Lower leg skin (tissue), 4 donors: ENCODE measurements at regions not wholly inside any gene's neighbourhood (a gene's known extent, or its start where the extent isn't known, plus 50 kb on each side); places are given as distances from the start of the nearest gene placed in this dataset.

Source experiments
- DNase-seq, 2 donors: peaks; one replicate each; pipeline ENCODE4 v3.0.0-alpha.2; 2019; ENCODE audit warnings: low spot score in 2 of 2
- H3K4me3 ChIP-seq: fragments of 200-600 bp; sonication (generic); 2 replicates; pipeline ENCODE4 v1.5.1; 2017; ENCODE audit warnings: mild to moderate bottlenecking, low read depth; ENCODE audit not compliant: poor library complexity, severe bottlenecking
- CTCF ChIP-seq, 3 donors: fragments of 450-650 bp; IDR thresholded peaks; one replicate each; pipeline ENCODE4 v1.5.1; 2016; ENCODE audit warnings: antibody characterized with exemption in 3 of 3, mild to moderate bottlenecking in 3 of 3, moderate library complexity in 2 of 3
- POLR2A ChIP-seq, 2 donors: fragments of 450-650 bp; IDR thresholded peaks; one replicate each; pipeline ENCODE4 v1.6.1; 2016 to 2017; ENCODE audit warnings: antibody characterized with exemption in 2 of 2, mild to moderate bottlenecking in 1 of 2, moderate library complexity in 1 of 2
- WGBS, 2 donors: methylation state at CpG; one replicate each; pipeline ENCODE4 v1.1.5; 2018; 5-methylcytosine and 5-hydroxymethylcytosine counted together
- intact Hi-C: fragments of 100-400 bp; cut with DNase I; formaldehyde crosslinking; loops from one replicate; pipeline ENCODE4 v1.15.0; 2023; ENCODE audit warnings: low total_unique reads

GRCh38 chr12:16719713-16720416, 113.9 kb upstream of the LMO3 start:
- 62 to 69% methylated on average over 2 of the region's 2 CpGs for WGBS, 2 donors
- intact Hi-C loops: no loop called here
- TF ChIP-seq CTCF (IDR thresholded peaks at IDR 0.05) (no peak), POLR2A (IDR thresholded peaks at IDR 0.05) (no peak)

GRCh38 chr12:16716928-16717327, 111.0 kb upstream of the LMO3 start:
- intact Hi-C loops: no loop called here
- 67 to 73% methylated on average over 5 of the region's 5 CpGs for WGBS, 2 donors

More at GRCh38 chr12:16719713-16720416, 113.9 kb upstream of the LMO3 start:
- no peak for DNase-seq
- H3K4me3 ChIP-seq: no peak overlapping the region

GRCh38 chr12:16692099-16692498, 86.1 kb upstream of the LMO3 start:
- intact Hi-C loops: no loop called here
- WGBS, 2 donors: 87 to 92% methylated on average over 3 of the region's 3 CpGs
- no peak for DNase-seq
- TF ChIP-seq POLR2A (IDR thresholded peaks at IDR 0.05) (no peak), CTCF (IDR thresholded peaks at IDR 0.05) (no peak)
- H3K4me3 ChIP-seq: no peak overlapping the region

More at GRCh38 chr12:16716928-16717327, 111.0 kb upstream of the LMO3 start:
- DNase-seq: no peak
- TF ChIP-seq POLR2A (IDR thresholded peaks at IDR 0.05): no peak
- TF ChIP-seq CTCF (IDR thresholded peaks at IDR 0.05): no peak
- H3K4me3 ChIP-seq: no peak overlapping the region

- 78 to 79% methylated on average over 2 of the region's 2 CpGs for WGBS, 2 donors
- no peak for DNase-seq
- intact Hi-C loops: no loop called here
- TF ChIP-seq POLR2A (IDR thresholded peaks at IDR 0.05) (no peak), CTCF (IDR thresholded peaks at IDR 0.05) (no peak)
- H3K4me3 ChIP-seq: no peak overlapping the region
These were observed 85.7 kb upstream of the LMO3 start for GRCh38 chr12:16691624-16692023.

GRCh38 chr12:16688200-16688599, 82.2 kb upstream of the LMO3 start:
- intact Hi-C loops: no loop called here
- TF ChIP-seq POLR2A (IDR thresholded peaks at IDR 0.05) (no peak), CTCF (IDR thresholded peaks at IDR 0.05) (no peak)
- DNase-seq: no peak
- no peak overlapping the region for H3K4me3 ChIP-seq
- WGBS, 2 donors: 75 to 85% methylated on average over 1 of the region's 1 CpG

- TF ChIP-seq CTCF (IDR thresholded peaks at IDR 0.05) (no peak), POLR2A (IDR thresholded peaks at IDR 0.05) (no peak)
These were observed 79.1 kb upstream of the LMO3 start for GRCh38 chr12:16685107-16685506.

More at GRCh38 chr12:16685107-16685506, 79.1 kb upstream of the LMO3 start:
- DNase-seq: no peak
- no peak overlapping the region for H3K4me3 ChIP-seq
- 74 to 77% methylated on average over 4 of the region's 4 CpGs for WGBS, 2 donors
- intact Hi-C loops: no loop called here
